ENCODE measurements at regions not wholly inside any gene's neighbourhood (a gene's known extent, or its start where the extent isn't known, plus 50 kb on each side); places are given as distances from the start of the nearest gene placed in this dataset.

GRCh38 chr2:104701411-104701911 is 152.5 kb upstream of the POU3F3 start:
- DNase-seq (ENCODE audit: low spot score): no peak

- no peak for DNase-seq (ENCODE audit: low spot score)
These were observed 151.7 kb upstream of the POU3F3 start for GRCh38 chr2:104702031-104702850.

GRCh38 chr2:104703669-104704068 is 150.2 kb upstream of the POU3F3 start:
- DNase-seq (ENCODE audit: low spot score): no peak

- DNase-seq (ENCODE audit: low spot score): no peak
These were observed 149.2 kb upstream of the POU3F3 start for GRCh38 chr2:104704496-104705245.

- no peak for DNase-seq (ENCODE audit: low spot score)
These were observed 146.9 kb upstream of the POU3F3 start for GRCh38 chr2:104707056-104707455.

- no peak for DNase-seq (ENCODE audit: low spot score)
These were observed 144.9 kb upstream of the POU3F3 start for GRCh38 chr2:104708967-104709366.

- DNase-seq (ENCODE audit: low spot score): no peak
These were observed 137.9 kb upstream of the POU3F3 start for GRCh38 chr2:104716061-104716460.

GRCh38 chr2:104733226-104733943 is 120.5 kb upstream of the POU3F3 start:
- DNase-seq (ENCODE audit: low spot score): no peak

GRCh38 chr2:104734937-104735586 is 118.9 kb upstream of the POU3F3 start:
- DNase-seq (ENCODE audit: low spot score): no peak

- DNase-seq (ENCODE audit: low spot score): no peak
These were observed 117.9 kb upstream of the POU3F3 start for GRCh38 chr2:104736026-104736425.

GRCh38 chr2:104741860-104742259 is 112.1 kb upstream of the POU3F3 start:
- no peak for DNase-seq (ENCODE audit: low spot score)

- no peak for DNase-seq (ENCODE audit: low spot score)
These were observed 109.4 kb upstream of the POU3F3 start for GRCh38 chr2:104744537-104744936.

- DNase-seq (ENCODE audit: low spot score): no peak
These were observed 108.1 kb upstream of the POU3F3 start for GRCh38 chr2:104745846-104746245.

GRCh38 chr2:104746299-104746698 is 107.6 kb upstream of the POU3F3 start:
- no peak for DNase-seq (ENCODE audit: low spot score)

GRCh38 chr2:104746858-104747257 is 107.1 kb upstream of the POU3F3 start:
- DNase-seq (ENCODE audit: low spot score): no peak

GRCh38 chr2:104749856-104750460 is 104.0 kb upstream of the POU3F3 start:
- DNase-seq (ENCODE audit: low spot score): no peak

- DNase-seq (ENCODE audit: low spot score): no peak
These were observed 101.4 kb upstream of the POU3F3 start for GRCh38 chr2:104752504-104752903.

GRCh38 chr2:104755026-104755878 is 98.7 kb upstream of the POU3F3 start:
- DNase-seq (ENCODE audit: low spot score): no peak

- DNase-seq (ENCODE audit: low spot score): no peak
These were observed 97.8 kb upstream of the POU3F3 start for GRCh38 chr2:104756118-104756517.

- no peak for DNase-seq (ENCODE audit: low spot score)
These were observed 96.9 kb upstream of the POU3F3 start for GRCh38 chr2:104757056-104757455.
